Daoy (cell line): ENCODE measurements at regions not wholly inside any gene's neighbourhood (a gene's known extent, or its start where the extent isn't known, plus 50 kb on each side); places are given as distances from the start of the nearest gene placed in this dataset.

Experiments
- DNase-seq: peaks from one replicate; pipeline ENCODE4 v3.0.0-alpha.2; 2015; ENCODE audit warnings: low read depth

DNA sequence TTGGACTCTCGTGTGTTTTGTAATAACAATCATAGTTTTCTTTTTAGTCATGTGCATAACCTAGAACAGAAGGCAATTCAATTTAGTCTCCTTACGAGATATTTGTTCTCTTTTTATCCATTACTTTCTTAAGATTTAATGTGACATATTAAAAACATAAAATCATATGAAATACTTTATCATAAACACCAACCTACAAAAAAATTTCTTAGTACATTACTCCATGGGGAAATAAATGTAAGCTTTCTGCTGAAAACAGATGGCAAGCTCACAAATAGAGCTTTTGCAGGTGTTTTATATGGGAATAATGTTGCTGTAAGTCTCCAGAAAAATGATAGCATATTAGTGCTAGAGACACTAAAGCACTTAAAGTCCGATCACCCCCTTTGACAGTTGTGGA lies 1035.2 kb upstream of the ARRDC3 start:
- no peak for DNase-seq

DNA sequence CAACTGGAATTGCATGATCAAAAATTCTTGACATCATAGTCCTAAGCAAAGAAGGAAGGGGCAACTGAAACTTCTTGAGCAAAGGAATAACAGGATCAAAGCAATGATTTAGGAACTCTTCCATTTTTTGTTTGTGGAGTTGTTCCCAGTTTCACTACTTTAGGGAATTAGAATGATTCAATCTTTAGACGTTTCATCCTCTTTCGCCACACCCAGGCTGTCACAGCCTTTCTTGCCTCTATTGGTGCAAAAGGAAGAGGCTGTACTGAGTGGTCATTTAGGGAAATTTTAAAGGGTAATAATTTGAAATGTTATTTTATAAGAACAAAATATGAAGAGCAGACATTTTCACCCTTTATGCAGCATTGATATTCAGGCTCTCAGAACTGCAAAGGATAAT lies 1026.0 kb upstream of the ARRDC3 start:
- DNase-seq, result no peak

DNA sequence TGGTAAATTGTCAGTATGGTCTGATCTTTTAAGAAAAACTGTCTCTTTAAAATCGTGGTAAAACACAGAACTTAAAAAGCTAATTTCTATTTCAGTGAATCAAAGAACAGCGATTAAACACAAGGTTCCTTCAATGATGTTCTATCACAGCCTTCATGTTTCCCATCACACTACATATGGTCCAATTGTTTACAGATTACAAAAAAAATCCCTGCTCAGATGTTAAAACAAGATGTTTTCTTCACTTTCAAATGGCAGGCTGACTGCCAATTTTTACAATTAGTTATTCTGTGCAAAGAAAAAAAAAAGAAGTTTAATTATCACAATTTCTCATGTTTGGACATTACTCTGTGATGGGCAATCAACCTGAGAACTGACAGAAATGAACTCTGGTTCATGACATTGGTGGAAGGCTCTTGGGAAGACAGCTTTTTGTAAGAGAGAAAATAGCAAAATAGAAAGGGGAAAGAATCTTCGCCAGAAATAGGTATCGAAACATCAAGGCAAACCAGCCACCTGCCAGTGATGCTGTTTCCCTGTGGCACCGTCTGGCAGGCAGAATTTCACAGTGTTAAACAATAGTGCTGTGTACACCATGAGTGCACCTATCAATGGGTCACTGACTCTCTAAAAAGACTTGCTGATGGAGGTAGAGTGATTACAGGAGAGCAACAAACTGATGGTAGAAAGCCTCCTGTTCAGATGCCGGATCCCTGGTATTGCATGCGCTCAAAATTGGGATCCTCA lies 1020.0 kb upstream of the ARRDC3 start:
- no peak for DNase-seq

DNA sequence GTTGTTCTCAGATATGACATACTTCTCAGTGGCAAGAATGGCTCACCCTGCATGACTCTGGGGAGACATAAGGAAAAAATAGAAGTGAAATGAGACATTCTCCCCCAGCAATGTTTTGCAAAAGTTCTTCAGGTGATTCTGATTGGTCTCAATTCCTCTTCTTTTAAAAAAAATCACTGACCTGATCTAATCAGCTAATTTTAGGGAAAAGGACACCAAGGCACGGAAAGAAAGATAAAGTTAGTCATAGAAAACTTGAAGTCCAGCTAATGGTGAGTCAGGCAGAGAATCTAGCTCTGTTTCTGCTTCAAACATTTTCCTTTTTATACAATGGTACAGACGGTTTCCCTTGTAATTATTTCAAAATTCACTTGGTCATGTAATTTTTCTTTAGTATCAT lies 1018.9 kb upstream of the ARRDC3 start:
- DNase-seq, result no peak

DNA sequence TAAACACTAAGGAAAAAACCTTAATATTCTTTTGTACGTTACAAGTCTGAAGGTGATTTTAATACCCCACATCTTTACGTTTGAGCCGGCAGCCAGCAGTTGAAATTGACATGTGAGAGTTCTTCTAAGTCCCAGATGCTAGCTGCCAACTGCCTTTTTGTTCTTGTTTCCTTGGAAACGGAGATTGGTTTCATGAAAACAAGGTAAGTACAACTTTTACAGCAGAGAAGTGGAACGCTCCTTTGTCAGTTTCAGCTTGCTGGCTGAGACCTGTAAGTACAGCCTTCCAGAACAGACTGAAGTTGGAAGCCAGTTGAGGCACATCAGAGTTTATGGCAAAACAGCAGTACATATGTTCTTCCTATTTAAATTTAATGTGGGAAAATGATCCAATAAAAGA lies 1018.4 kb upstream of the ARRDC3 start:
- peak; percentile 3 for DNase-seq

DNA sequence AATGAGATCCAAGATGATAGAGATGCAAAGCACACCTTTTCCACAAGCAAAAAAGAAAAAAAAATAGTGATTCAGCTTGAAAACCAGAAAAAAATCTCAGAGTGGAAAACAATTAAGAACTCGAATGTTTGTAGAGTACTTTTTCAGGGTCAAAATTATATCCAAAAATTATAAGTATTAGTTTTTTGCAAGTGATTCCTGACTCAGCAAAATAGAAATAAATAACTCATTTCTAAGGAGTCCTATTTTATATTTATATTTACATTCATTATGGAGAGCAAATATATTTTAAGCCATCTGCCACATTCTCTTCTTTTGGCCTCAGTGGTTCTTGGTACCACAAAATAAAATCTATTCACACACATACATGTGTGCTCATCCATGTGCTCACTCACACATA lies 1011.8 kb upstream of the ARRDC3 start:
- no peak for DNase-seq

DNA sequence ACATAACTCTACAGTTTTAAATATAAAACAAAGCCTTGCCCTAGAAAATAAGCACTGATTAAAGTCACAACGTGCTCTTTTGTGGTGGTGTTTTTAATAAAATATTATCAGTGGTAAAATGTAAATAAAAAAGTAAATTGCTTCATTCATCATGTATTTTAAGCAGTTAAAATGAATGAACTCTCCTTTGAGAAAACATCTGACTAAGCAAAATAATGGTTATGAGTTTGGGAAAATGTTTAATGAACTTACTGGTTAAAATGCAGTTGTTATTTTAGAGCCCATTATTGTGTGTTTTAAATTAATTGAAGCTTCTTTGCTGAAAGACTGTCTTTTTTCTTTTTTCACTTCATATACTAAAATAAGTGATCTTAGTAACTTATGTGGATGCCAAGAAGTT lies 1007.5 kb upstream of the ARRDC3 start:
- no peak for DNase-seq

DNA sequence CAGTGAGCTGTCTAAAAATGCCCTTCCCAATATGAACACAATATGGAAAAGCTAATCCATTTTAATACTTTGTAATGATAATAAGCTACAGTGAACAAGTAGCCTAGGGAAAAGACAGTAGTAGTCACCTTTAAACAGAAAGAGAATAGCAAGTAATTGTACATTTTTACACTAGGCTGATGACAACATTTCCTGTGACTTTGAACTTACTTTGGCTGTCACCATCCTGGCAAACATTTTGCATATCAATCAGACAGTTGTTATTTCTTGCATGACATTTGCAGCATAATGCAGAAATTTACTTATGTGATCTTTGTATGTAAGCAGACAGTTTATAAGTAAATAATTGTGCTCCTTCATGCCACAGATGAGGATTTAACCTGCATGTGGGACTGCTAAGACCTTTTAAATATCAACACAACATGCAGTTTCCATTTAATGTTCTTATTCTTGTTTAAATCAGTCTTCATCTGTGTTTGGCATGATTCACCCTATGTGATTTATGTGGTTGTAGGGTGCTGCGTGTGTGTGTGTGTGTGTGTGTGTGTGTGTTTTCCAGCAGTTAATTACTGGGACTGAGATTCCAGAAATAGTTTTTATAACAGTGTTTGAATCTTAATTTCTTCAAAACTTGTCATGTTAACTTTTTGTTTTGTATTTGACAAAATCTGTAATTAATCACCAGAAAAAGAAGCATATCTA lies 997.1 kb upstream of the ARRDC3 start:
- no peak for DNase-seq

DNA sequence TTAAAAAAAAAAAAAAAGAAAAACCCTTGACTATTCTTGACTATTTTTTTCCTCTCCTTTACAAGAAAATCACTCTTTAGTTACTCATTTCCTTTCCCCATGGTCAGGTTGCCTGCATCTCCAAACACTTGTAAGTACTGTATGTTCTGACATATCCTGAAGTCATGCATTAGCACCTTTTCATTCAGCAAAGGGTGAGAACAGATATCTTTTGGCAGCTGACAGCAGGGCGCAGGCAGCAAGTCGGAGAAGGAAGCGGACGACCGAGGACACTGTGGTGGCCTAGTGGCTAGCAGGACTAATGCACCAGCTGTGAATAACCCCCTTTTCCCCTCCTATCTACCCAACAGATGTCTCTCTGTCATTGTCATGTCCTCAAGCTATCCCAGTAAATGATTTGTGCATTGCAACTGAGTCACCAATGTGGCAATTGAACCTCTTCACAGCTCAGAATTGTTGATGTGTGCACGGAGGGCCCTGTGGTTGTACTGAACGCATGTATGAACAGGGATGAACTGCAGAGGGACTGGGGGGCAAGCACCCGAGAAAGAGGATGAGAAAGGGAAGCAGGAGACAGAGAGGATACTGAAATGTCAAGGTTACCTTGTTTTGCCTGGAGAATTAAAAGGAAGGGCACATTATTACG lies 996.0 kb upstream of the ARRDC3 start:
- DNase-seq, result no peak

DNA sequence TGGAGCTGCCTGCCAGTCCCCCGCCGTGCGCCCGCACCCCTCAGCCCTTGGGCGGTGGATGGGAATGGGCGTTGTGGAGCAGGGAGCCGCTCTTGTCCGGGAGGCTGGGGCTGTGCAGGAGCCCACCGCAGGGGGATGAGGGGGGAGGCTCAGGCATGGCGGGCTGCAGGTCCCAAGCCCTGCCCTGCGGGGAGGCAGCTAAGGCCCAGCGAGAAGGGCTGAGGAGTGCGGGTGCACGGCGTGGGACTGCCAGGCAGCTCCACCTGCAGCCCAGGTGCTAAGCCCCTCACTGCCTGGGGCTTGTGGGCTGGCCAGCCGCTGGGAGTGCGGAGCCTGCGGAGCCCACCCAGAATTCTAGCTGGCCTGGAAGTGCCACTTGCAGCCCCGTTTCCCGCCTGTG lies 991.7 kb upstream of the ARRDC3 start:
- no peak for DNase-seq

DNA sequence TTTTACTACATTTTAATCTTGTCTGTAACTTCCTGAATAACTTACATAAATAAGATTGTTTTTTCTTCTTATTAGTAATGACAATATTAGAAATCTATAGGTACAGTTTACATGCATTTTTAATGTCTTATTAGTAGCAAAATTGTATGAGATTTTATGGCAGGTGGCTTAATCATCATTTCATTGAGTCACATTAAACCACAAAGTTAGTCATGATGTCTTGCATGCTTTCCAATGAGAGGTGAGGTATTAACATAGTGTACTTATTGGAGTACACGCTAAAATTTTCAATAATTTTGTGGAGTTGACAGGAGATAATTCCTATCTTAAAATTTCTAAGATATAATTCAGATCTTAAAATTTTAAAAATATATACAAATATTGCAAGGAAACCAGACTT lies 989.6 kb upstream of the ARRDC3 start:
- DNase-seq, result no peak

DNA sequence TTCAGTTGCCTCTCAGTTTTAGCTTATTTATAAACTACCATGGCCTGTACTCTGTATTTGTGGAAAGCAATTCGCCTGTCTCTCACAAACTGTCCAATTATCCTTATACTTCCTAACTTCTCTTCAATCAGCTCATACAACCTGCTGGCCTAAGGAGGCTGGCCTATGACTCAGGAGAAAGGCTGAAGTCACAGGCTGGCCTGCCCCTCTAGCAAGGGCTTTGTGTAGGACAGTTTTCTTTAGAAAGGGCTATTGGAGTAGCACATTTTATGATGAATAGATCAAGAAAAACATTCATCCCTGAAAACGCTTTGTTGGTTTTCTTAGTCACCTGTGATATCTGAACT lies 988.7 kb upstream of the ARRDC3 start:
- peak; percentile 4 for DNase-seq

DNA sequence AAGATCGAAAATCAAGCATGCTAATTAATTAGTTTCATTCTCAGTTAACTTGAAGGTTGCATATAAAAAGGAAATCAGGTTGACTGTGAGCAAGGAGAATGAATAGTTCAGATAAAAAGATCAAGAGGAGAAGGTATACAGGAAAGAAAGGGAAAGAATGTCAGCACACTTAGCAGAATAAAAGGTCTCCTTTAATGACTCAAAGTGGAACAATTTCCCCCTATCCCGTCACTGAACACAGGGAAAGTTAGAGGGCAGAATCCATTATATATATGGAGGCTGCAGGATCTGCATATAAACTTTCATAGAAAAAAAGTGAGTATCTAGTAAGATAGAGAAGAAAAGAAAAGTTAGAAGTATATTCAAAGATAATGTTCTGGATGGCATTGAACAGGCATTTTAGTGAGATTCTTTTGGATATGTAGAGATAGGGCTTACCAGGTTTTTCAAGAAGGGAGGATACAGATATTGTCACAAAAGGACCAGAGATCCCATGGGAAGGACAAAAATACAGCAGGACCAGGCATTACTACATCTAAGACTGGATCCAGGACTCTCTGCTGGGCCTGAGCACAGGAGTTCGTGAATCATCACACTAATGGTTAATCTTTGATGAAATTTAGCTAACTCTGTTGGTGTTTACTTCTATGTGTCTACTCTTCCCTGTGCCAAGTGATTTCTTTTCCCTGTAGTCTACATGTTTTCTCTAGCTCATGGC lies 988.2 kb upstream of the ARRDC3 start:
- DNase-seq, result no peak

DNA sequence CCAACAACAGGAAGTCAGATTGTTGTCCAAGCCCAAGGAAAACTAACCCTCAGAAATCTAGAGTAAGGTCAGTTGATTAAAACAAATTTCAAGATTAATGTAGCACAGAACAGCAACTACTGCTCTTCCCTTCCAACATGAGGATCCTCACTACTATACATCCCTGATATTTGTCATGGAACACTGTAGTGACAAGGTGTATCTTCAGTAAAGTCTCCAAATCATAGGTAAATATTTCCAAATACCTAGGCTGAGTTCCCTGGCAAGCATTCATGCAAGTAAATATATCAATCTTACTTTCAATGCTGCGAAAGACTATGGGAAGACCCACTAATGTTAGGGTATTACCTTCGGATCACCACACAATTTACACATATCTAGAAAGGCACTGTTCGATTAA lies 986.9 kb upstream of the ARRDC3 start:
- DNase-seq, result no peak

DNA sequence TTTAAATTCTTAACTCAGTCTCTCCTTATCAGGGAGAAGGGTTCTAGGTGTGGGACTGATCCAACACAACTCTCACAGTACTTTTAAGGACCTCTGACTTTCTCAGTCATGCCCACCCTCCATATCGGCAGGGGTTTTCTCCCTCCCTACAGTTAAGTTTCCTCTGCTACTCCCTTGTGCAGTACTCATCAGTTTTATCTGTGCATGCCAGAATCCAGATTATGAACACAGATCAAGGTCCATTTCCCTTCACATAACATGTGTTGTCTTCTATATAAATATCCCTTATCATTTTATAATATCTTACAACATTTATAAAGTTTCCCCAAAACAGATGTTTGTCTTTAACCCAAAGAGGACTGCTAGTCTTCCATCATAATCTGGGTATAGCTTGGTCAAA lies 986.5 kb upstream of the ARRDC3 start:
- DNase-seq, result no peak

DNA sequence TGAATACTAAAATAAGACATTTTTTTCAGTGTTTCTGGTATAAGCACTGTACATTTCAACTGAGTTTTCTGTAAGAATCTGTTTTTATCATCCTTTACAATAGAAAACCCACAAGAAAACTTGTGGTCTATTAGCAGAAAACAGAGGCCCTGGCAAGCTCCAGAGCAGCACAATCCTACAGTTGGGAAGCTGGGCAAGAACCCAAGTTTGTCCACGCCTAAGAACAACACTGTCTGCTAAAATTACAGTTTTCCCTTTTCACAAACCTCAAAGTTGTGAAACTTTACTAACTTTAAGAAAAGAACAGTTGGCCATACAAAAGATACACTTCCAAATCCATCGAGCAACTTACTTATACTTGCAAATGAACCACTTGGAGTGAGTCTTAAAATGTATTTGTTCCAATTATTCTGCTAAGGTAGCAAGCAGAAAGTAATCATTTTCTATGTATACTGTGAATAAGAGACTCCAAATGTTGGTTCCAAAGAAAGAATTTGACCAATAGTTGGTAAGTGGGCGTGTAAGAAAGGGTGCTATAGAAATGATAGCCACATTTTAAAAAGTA lies 982.0 kb upstream of the ARRDC3 start:
- no peak for DNase-seq

DNA sequence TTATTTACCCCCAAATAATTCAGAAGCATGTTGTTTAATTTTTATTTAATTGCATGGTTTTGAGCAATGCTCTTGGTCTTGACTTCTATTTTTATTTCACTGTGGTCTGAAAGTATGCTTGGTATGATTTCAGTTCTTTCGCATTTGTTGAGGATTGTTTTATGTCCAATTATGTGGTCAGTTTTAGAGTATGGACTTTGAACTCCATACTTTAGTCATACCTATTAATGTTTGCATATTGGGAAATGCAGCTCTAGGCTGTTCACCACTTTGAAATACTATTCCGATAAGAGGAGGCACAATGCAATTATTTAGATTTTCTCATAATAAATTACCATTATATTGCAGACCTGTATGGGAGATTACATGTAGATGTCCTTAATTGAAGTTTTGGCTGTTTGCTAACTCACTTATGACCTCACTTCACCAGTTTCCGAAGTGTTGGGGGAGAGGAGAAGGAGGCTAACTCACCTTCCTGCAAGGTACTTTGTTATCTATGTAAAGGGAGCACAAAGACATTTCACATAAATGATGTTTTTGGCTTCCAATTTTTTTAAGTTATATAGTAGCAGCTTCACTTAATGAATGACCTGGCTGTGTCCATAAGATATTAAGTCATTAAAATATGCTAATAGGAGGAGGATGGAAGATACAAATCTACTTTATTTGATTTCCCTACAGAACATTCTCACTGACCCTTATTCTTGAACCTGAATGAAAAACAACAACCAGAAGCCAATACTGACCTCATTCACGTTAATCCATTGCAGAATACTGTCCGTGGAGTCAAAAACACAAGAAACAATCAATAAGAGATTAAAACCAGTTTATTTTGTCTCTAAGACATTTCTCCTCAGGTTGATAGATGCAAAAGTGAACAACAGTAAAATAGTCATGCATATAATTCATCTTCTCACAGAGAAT lies 970.3 kb upstream of the ARRDC3 start:
- DNase-seq, result no peak

DNA sequence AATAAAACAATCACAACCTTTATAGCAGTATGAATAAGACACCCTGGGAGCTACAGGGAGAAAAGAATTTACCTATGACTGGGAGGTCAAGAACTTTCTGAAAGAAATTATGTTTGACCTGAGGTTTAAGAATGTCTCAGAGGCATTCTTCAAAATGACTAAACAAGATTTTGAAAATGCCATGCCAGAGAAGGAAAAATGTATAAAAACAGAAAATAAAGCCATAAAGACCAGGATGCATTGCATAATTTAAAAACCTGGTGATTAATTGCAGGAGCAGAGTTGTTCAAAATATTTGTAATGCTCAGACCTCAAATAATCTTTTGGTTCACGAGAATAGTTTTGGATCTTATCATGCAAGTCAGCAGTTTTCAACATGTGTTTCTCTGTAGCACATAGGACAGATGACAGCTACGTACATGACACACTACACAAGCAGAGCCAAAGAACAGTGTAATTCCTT lies 954.7 kb upstream of the ARRDC3 start:
- DNase-seq, result no peak

DNA sequence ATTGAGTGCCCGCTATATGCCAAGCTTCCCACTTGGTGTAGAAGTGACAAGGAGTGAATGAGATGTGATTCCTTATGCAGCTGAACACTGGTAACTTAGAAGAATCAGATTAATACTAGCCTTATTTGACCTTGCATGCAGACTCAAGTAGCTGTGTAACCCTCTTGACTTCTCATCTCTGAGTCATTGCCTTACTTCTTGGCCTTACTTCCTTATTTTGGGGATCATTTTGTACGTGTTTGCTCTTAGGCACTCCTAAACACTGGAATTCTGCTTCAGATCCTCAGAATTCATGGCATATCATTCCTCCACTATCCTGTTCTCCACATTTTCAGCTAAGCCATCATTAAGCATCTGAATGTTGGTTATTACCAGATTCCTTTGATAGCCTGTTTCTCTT lies 948.9 kb upstream of the ARRDC3 start:
- no peak for DNase-seq

DNA sequence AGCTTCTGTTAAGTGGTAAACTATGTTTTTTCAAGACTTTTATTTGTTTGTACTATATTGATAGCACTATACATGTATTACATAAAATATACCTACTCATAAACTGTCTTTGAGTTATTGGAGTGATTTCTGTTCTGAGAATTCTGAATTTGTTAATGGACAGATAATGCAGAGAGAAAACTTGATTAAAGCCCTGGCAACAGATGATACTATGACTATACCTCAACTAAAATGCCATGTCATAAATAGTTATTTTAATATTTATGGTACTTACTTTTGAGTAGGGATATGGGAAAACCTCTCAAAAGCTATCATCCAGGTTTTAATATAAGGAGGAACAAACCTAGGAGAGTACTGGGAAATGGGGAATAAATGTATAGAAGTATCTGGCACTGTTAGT lies 947.2 kb upstream of the ARRDC3 start:
- no peak for DNase-seq

DNA sequence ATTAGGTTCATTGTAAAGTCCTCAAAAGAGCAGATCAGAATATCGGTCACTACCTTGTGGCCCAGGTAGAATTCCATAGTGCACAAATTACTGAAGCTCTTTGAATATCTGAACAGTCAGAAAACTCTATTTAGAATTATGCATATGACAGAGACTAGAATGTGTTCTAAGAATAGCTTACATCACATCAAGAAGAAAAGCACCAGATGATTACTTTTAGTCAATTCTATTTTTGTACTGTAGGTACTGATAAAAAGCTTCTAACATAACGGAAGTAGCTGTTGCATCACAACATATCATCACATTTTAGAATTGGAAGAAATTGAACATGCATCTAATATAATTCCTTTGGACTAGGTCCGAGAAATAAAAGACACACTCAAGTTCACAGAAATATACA lies 946.6 kb upstream of the ARRDC3 start:
- DNase-seq, result no peak
